Esophagus mucosa (tissue), 1 donor: ENCODE measurements at regions not wholly inside any gene's neighbourhood (a gene's known extent, or its start where the extent isn't known, plus 50 kb on each side); places are given as distances from the start of the nearest gene placed in this dataset.
"Not testable (repeated sequence)": the region's sequence is repeated elsewhere in the genome, so short reads cannot be mapped to it uniquely, and the experiment has no call there.

Experiments
- ATAC-seq: fragments of 200-7000 bp; cut with Tn5 transposase; one replicate; pipeline ENCODE4 v1.9.1; 2020
- donor health status: DM: yes; HTN: yes; CAD: no.

GRCh38 chr6:141874930-141875602, 257.7 kb upstream of the GJE1 start:
- no peak for ATAC-seq

GRCh38 chr6:141869509-141869908, 263.2 kb upstream of the GJE1 start:
- ATAC-seq = not testable (repeated sequence)

GRCh38 chr6:141867767-141868166, 265.0 kb upstream of the GJE1 start:
- ATAC-seq = no peak

GRCh38 chr6:141866731-141867497, 265.8 kb upstream of the GJE1 start:
- no peak for ATAC-seq

GRCh38 chr6:141851063-141851462, 281.7 kb upstream of the GJE1 start:
- ATAC-seq = no peak

- ATAC-seq = no peak
These were observed 284.5 kb upstream of the GJE1 start for GRCh38 chr6:141848029-141848890.

- no peak for ATAC-seq
These were observed 286.1 kb upstream of the GJE1 start for GRCh38 chr6:141846639-141847038.

GRCh38 chr6:141843178-141843834, 289.4 kb upstream of the GJE1 start:
- ATAC-seq = no peak

GRCh38 chr6:141833001-141833655, 299.6 kb upstream of the GJE1 start:
- ATAC-seq = no peak

GRCh38 chr6:141830530-141830929, 302.2 kb upstream of the GJE1 start:
- no peak for ATAC-seq

GRCh38 chr6:141829566-141830360, 303.0 kb upstream of the GJE1 start:
- no peak for ATAC-seq

GRCh38 chr6:141824350-141824749, 308.4 kb upstream of the GJE1 start:
- no peak for ATAC-seq

GRCh38 chr6:141815039-141815438, 317.7 kb upstream of the GJE1 start:
- not testable (repeated sequence) for ATAC-seq

- ATAC-seq = no peak
These were observed 322.8 kb upstream of the GJE1 start for GRCh38 chr6:141809901-141810300.

GRCh38 chr6:141808662-141809061, 324.1 kb upstream of the GJE1 start:
- no peak for ATAC-seq

GRCh38 chr6:141800973-141801372, 331.8 kb upstream of the GJE1 start:
- ATAC-seq = not testable (repeated sequence)

GRCh38 chr6:141790921-141791320, 341.8 kb upstream of the GJE1 start:
- no peak for ATAC-seq

- ATAC-seq = no peak
These were observed 344.6 kb upstream of the GJE1 start for GRCh38 chr6:141788096-141788495.

- no peak for ATAC-seq
These were observed 349.1 kb upstream of the GJE1 start for GRCh38 chr6:141783585-141783984.

- ATAC-seq = no peak
These were observed 352.4 kb upstream of the GJE1 start for GRCh38 chr6:141780296-141780695.

GRCh38 chr6:141764388-141764787, 368.3 kb upstream of the GJE1 start:
- ATAC-seq = no peak
